PFSK-1 (cell line): ENCODE measurements at regions not wholly inside any gene's neighbourhood (a gene's known extent, or its start where the extent isn't known, plus 50 kb on each side); places are given as distances from the start of the nearest gene placed in this dataset.

Experiments
- REST ChIP-seq, 2 experiments: IDR thresholded peaks; 2 replicates each; pipeline versions ENCODE4 v1.6.1 to v1.8.0; 2011 to 2012; ENCODE audit warnings: low read depth in 2 of 2, low read length in 2 of 2, control low read depth in 1 of 2, inconsistent platforms in 1 of 2, mild to moderate bottlenecking in 1 of 2, moderate library complexity in 1 of 2; ENCODE audit not compliant: insufficient read depth in 1 of 2
- SIN3A ChIP-seq: IDR thresholded peaks from 2 replicates; pipeline ENCODE4 v1.6.1; 2012; ENCODE audit warnings: mild to moderate bottlenecking, low read length, moderate library complexity, borderline replicate concordance; ENCODE audit not compliant: insufficient read depth
- TAF1 ChIP-seq: IDR thresholded peaks from 2 replicates; pipeline ENCODE4 v1.6.1; 2012; ENCODE audit warnings: low read length, control low read depth, borderline replicate concordance; ENCODE audit not compliant: insufficient read depth

GRCh38 chr10:28985137-28985885, 303.6 kb upstream of the LYZL1 start:
- TF ChIP-seq TAF1: no peak
- no peak for TF ChIP-seq SIN3A
- no peak for TF ChIP-seq REST (IDR thresholded peaks at IDR 0.05; ENCODE audit: insufficient read depth in 1 of 2, low read depth in 2 of 2, low read length in 2 of 2)
